ENCODE measurements at regions not wholly inside any gene's neighbourhood (a gene's known extent, or its start where the extent isn't known, plus 50 kb on each side); places are given as distances from the start of the nearest gene placed in this dataset.

DNA sequence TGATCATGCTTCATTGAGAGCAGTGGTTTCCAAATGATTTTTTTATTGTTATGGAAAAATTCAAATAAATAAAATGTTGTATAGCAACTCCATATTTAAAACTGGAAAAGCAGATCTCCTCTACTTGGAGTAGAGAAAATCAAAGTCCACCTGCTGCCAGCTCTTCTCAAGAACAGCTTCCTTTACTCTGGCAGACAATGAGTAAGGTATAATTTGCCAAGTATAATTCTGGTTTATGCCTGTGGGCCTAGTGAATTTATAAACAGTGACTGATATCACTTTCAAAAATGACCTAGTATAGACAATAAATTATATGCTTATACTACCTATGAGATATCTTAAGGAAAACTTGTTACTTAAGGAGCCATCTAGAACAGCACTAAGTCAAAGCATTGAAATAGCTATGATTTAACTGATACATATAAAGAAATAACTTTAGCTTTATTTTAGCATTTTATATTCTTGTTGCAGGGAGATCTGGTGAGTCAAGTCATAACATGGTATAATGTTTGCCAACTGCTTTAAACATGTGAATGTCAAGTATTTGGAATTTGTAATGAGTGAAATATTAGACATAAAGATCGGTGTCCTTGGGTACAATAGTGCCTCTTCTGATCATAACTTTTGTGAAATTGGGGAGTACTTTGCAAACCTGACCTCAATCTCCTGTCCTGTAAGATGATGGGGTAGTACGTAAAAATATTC is 1389.1 kb upstream of the PIK3C3 start:
- BruUV-seq (replicated peaks): no TSS peak
- Mint-ChIP-seq H3K4me3 (ENCODE audit: unreplicated experiment) (no peak overlapping the region), H3K27ac (ENCODE audit: unreplicated experiment) (no peak overlapping the region), H3K9me3 (ENCODE audit: unreplicated experiment) (no peaks in the 10 kb centered on the region), H3K36me3 (ENCODE audit: insufficient read depth, unreplicated experiment) (no peaks in the 10 kb centered on the region), H3K4me1 (ENCODE audit: low read depth, unreplicated experiment) (no peaks in the 10 kb centered on the region), H3K27me3 (ENCODE audit: insufficient read depth, unreplicated experiment) (no peaks in the 10 kb centered on the region)
- TF ChIP-seq, protein P1, sequence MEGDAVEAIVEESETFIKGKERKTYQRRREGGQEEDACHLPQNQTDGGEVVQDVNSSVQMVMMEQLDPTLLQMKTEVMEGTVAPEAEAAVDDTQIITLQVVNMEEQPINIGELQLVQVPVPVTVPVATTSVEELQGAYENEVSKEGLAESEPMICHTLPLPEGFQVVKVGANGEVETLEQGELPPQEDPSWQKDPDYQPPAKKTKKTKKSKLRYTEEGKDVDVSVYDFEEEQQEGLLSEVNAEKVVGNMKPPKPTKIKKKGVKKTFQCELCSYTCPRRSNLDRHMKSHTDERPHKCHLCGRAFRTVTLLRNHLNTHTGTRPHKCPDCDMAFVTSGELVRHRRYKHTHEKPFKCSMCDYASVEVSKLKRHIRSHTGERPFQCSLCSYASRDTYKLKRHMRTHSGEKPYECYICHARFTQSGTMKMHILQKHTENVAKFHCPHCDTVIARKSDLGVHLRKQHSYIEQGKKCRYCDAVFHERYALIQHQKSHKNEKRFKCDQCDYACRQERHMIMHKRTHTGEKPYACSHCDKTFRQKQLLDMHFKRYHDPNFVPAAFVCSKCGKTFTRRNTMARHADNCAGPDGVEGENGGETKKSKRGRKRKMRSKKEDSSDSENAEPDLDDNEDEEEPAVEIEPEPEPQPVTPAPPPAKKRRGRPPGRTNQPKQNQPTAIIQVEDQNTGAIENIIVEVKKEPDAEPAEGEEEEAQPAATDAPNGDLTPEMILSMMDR (IDR thresholded peaks at IDR 0.05; ENCODE audit: insufficient read depth in 1 of 2, low read depth in 1 of 2, low read length in 1 of 2, severe bottlenecking in 1 of 2, unreplicated experiment in 1 of 2): no peak
- DNase-seq: no peak
- Histone ChIP-seq H3K4me1 (no peaks in the 10 kb centered on the region), H3K4me3 (ENCODE audit: low read depth, low read length) (no peak overlapping the region), H3K36me3 (ENCODE audit: control insufficient read depth, insufficient read depth, low read length) (no peaks in the 10 kb centered on the region), H3K27me3 (replicated peaks; ENCODE audit: control insufficient read depth, insufficient read depth, low read length) (no peaks in the 10 kb centered on the region), H3K9me3 (no peaks in the 10 kb centered on the region)
- ChIA-PET POLR2A (no interaction called here), CTCF (no interaction called here)
- intact Hi-C loops (cut with micrococcal nuclease; ENCODE audit: unreplicated experiment): no loop called here

DNA sequence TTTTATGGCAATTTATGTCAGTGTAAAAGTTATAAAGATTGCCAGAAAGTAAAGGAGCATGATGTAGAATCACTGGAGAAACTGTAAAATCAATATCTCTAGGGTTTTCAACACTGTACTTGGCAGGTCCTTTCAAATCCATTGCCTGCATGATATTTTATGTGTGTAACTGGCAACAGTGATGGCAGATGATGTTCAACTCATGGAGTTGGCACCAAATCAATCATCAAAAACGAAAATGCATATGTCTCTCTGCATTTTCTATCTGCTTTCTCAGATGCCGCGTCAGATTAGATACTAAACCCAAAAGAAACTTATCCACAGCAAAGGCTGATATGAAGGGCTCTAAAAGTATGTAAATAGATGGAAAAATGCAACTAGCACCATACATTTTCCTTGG is 1395.5 kb upstream of the PIK3C3 start:
- no peak overlapping the region for H3K4me3 ChIP-seq (ENCODE audit: low read depth, low read length)
- no peaks in the 10 kb centered on the region for H3K27me3 ChIP-seq (replicated peaks; ENCODE audit: control insufficient read depth, insufficient read depth, low read length)
- ChIA-PET POLR2A (no interaction called here), CTCF (no interaction called here)
- DNase-seq: no peak
- Mint-ChIP-seq H3K4me3 (ENCODE audit: unreplicated experiment) (no peak overlapping the region), H3K27ac (ENCODE audit: unreplicated experiment) (no peak overlapping the region), H3K4me1 (ENCODE audit: low read depth, unreplicated experiment) (no peaks in the 10 kb centered on the region), H3K36me3 (ENCODE audit: insufficient read depth, unreplicated experiment) (no peaks in the 10 kb centered on the region), H3K9me3 (ENCODE audit: unreplicated experiment) (no peaks in the 10 kb centered on the region), H3K27me3 (ENCODE audit: insufficient read depth, unreplicated experiment) (no peaks in the 10 kb centered on the region)
- H3K9me3 ChIP-seq: no peaks in the 10 kb centered on the region
- H3K36me3 ChIP-seq (ENCODE audit: control insufficient read depth, insufficient read depth, low read length): no peaks in the 10 kb centered on the region
- intact Hi-C loops (cut with micrococcal nuclease; ENCODE audit: unreplicated experiment): no loop called here
- no peaks in the 10 kb centered on the region for H3K4me1 ChIP-seq
- no TSS peak for BruUV-seq (replicated peaks)
- TF ChIP-seq, protein P1 (IDR thresholded peaks at IDR 0.05; ENCODE audit: insufficient read depth in 1 of 2, low read depth in 1 of 2, low read length in 1 of 2, severe bottlenecking in 1 of 2, unreplicated experiment in 1 of 2): no peak

DNA sequence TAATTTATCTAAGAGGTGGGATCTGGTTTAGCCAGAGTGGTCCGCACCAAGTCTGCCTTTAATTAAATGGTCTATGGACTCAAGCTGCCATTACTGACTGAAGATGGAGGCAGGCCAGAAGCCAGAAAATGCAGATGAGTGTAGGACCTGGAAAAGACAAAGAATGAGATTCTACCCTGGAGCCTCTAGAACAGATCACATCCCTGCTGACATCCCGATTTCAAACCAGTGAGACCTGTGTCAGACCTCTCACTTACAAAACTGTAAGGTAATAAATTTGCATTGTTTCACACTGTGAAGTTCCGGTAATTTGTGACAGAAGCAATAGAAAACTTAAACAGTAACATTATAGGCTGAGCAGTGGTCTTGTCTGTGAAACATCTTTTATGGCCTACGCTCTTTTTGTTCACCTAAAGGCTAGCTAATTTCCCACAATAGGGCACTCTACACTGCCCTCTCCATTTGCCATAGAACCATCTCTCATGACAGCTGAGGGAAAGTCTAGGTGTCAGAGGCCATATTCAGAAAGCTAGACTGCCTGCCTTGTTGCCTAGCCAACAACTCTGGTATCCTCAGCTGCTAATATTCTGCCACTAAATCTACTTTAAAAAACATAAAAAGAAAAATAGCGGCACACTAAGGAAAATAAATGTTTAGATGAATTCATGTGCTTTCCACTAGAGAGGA is 1396.2 kb upstream of the PIK3C3 start:
- CTCF ChIA-PET: no interaction called here
- POLR2A ChIA-PET: no interaction called here
- intact Hi-C loops (cut with micrococcal nuclease; ENCODE audit: unreplicated experiment): no loop called here
- Histone ChIP-seq H3K4me3 (ENCODE audit: low read depth, low read length) (no peak overlapping the region), H3K4me1 (no peaks in the 10 kb centered on the region), H3K9me3 (no peaks in the 10 kb centered on the region), H3K36me3 (ENCODE audit: control insufficient read depth, insufficient read depth, low read length) (no peaks in the 10 kb centered on the region), H3K27me3 (replicated peaks; ENCODE audit: control insufficient read depth, insufficient read depth, low read length) (no peaks in the 10 kb centered on the region)
- TF ChIP-seq, protein P1 (IDR thresholded peaks at IDR 0.05; ENCODE audit: insufficient read depth in 1 of 2, low read depth in 1 of 2, low read length in 1 of 2, severe bottlenecking in 1 of 2, unreplicated experiment in 1 of 2): no peak
- Mint-ChIP-seq H3K4me3 (ENCODE audit: unreplicated experiment) (no peak overlapping the region), H3K36me3 (ENCODE audit: insufficient read depth, unreplicated experiment) (no peaks in the 10 kb centered on the region), H3K27ac (ENCODE audit: unreplicated experiment) (no peak overlapping the region), H3K27me3 (ENCODE audit: insufficient read depth, unreplicated experiment) (no peaks in the 10 kb centered on the region), H3K4me1 (ENCODE audit: low read depth, unreplicated experiment) (no peaks in the 10 kb centered on the region), H3K9me3 (ENCODE audit: unreplicated experiment) (no peaks in the 10 kb centered on the region)
- no TSS peak for BruUV-seq (replicated peaks)
- DNase-seq: no peak

Data from Caco-2 (cell line).